GM18907 (cell line): ENCODE measurements at regions not wholly inside any gene's neighbourhood (a gene's known extent, or its start where the extent isn't known, plus 50 kb on each side); places are given as distances from the start of the nearest gene placed in this dataset.

Experiments used
- ATAC-seq: cut with Tn5 transposase; IDR thresholded peaks from one replicate; pipeline ENCODE4 v1.9.1; 2021; ENCODE audit warnings: mild to moderate bottlenecking, moderate library complexity; ENCODE audit not compliant: unreplicated experiment

DNA sequence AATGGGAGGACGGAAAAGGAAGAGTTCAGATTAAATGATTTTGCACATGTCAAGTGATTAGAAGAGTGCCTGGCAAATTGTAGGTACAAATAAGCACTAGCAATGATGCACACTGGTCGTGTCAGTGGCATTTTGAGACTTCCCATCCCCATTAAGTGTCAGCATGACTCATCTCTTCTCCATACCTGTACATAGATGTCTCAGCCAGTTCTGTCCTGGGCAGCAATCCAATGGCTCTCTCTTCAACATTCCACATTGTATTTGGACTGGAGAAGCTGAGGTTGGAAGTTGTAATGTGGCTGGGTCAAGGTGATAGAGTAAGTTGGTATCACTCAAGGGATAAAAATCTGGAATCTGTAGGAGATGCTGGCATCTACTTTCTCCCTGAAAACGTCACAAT lies 742.7 kb downstream of the VRK1 start:
- no peak for ATAC-seq

DNA sequence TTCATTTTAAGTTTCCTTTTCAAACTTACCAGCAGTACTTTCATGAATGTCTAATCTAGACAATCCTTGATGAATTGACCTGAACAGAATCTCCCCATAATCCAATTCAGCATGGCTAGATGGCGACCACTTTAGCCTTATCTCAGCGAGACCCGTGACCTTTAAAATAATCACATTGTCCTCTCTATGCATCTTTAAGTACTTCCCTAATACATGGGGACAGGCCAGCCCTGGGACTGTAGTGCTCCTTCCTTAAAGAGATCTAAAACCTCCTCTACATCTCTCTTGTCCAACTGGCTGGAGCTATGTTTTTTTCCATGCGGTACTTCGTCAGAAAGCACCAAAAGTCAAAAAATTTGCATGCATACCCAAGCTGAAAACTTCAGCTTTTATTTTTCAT lies 746.0 kb downstream of the VRK1 start:
- no peak for ATAC-seq

DNA sequence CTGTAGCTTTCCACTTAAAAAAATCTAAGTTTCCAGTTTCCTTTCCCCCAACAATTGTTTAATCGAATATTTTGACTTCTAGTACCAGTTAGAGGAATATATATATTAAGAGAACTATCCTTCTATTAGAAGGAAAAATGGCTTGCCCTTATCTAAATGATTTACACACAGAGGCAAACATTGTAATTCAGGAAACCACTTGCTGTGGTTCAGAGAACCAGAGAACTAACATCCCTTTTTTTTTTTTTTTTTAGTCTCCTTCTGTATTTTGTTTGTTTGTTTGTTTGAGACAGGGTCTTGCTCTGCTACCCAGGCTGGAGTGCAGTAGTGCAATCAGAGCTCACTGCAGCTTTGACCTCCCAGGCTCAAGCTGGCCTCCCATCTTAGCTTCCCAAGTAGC lies 746.6 kb downstream of the VRK1 start:
- ATAC-seq = no peak

DNA sequence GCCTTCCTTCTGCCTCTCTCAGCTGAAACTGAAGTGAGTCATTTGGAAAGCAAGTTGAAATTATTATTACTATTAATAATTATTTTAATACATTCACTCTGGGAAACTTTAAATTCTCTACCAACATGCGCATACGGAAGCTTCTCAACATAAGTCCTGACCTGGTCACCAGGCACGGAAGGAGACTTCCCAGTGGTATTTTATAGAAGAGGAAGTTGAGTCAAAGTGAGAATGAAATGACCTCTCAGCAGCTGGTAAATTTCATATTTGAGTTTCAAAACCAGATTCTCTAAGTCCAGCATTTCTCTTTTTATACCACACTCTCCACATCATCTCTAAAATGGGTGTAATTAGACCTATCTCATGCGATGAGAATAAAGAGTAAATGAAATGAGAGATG lies 747.4 kb downstream of the VRK1 start:
- ATAC-seq = no peak

DNA sequence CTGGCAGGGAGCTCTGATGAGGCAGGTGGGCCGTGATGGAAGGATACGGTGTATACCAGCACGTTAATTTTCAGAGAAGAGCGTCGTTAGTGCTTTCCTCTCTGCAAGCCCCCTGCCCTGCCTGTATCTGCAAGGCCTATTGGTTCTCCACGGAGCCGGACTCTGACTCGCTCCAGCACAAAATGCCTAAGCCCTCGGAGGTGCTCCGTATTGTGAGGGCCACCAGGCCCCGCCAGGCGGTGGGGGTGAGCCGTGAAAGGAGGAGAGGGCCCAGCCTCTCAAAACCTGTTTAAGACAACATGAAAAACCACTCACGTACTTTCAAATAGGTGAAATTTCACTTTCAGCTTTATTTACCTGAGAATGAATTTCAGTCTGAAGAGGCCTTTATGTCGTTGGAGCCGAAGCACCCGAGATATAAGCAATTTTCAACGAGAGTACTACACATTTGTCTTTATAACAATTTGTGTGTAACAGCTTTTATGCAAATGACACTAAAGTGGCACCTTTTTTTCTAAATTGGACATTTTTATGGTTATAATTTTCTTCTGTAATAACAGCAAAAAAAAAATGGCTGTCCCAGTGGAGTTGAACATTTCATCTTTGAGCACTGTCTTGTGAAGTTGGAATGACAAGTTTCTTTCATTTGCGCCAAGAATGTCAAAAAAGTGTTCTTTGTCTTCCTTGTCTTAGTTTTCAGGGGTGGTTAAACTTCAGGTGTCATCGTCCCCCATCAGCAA lies 749.5 kb downstream of the VRK1 start:
- no peak for ATAC-seq

DNA sequence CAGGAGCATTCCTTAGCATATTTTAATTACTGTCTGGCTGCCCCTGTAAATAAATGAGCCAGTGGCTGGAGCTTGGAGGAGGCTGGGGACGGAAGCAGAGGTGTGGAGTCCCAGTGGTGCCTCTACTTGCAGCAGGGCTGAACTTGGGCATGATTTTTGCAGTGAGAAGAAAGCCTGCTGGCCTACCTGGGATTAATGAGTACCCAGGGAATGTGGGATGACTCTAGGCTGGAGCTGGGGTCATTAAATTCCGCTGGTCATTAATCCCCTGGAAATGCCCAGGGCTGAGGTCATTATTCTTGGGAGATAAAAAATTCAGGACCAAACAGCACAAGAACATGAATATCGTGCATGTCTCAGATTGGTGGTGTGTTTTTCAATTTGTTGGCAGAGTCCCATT lies 753.3 kb downstream of the VRK1 start:
- no peak for ATAC-seq

DNA sequence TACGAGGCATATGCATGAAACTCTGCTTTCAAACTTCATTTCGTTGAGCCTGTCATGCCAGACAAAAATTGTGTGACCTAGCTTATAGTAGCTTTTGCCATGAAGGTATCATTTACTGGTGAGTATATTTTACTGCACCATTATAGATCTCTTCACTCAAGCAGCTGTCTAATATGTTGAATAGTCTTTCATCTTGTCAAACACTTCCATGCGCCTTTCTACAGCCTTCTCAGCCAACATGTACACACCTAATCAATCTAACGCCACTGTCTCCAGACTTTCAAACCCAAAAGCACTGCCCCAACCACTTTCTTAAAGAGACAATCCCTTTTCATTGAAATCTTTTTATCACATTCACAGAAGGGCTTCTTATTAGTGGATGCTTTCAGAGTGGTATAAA lies 757.4 kb downstream of the VRK1 start:
- ATAC-seq = no peak

DNA sequence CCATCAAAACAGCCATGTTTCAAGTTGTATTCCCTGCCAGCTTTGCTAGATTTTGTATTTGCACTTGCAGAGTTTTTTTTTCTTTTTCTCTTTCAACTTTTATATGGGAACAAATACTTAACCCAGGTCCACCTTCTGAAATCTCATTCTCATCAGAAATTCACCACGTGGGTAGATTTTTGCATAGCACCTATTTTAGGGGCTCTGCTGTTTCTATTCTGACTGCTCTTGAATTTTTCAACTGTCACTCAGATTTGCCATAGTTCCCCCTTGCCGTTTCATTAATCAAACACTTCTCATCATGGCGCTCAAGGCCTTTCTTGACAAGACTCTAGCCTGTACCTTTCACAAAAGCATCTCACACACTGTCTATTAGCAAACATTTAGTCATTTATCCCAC lies 767.2 kb downstream of the VRK1 start:
- no peak for ATAC-seq

DNA sequence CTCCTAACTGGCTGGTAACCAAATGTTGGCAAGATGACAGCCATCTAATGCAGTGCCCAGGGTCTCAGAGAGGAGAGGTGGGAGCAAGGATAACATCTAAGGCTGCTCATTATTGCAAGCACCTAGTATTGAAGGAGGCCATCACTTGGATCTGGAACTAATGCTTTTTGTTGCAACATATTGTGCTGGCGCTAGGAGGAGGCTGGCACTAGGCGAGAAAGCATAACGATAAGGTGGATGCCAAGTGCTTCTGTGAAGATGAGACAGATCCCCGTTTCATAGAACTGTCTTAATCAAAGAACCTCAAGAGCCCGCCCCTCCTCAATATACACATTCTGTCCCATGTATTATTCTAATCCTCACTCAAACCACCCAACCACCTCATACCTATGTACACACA lies 774.0 kb downstream of the VRK1 start:
- no peak for ATAC-seq

DNA sequence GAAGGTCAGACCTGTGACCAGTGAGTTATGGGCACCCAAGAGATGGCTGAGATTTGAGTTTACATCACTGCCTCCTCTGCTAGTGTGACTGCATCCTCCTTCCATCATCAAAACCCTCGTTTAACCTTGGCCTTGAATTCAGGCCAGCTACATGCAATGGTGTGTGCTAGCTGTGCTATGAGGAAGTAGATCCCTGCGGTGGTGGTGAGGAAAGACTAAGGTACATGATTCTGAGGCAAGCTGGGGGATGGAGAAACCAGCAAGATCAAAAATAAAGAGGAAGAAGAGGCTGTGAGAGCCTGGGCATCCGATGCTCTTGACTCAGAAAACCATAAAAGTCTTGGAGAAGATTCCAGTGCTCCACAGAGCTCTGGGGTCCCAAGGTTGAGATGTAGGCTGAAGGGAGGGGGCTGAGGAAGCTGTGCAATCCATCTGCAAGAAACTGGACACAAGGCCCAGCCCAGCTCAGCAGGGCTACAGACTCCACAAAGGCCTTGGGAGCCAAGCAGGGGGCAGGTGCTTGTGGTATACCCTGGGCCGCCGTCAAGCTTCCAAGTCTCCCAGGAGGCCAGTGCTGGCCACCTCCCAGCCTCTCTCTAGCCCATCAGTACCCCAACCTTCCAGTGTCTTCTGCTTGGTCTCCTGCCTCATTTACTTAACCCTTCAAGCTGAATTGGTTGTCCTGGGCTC lies 774.8 kb downstream of the VRK1 start:
- no peak for ATAC-seq

DNA sequence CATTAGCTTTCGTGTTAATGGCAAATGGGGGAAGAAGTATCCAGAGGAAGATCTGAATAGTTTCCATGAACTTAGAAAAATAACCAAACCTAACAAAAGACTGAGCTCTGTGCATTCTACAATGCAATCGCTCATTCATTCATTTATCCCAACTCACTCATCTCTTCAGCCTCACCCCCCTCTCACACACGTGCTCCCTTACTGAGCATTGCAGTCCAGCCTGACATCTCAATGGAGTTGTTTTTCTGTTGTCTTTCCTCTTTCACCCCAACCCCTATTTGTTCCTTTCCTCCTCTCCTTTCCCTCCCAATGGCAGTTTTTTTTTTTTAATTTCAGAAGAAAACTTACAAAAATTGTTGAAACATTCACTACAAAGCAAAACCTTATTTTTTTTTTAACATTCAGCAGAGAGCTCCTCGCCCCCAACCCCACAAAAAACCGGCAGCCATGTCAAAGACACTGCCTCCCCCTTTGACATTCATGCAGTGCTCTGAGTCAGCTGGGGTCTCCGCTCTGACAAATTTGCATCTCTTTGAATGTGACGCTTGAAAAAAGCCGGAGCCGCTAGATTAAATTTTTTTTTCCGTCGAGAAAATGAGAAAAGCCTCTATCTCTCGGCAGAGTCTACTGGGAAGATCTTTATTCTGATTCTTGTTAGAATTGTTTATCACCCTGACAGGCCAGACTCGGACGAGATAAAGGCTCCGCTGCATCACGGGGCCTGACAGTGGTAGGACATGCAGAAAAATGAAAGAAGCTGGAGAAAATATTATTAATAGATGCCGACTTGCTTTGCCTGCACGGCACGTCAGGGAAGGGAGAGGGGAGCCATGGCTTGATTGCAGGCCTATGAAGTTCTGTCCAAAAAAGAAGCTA lies 775.6 kb downstream of the VRK1 start:
- no peak for ATAC-seq

DNA sequence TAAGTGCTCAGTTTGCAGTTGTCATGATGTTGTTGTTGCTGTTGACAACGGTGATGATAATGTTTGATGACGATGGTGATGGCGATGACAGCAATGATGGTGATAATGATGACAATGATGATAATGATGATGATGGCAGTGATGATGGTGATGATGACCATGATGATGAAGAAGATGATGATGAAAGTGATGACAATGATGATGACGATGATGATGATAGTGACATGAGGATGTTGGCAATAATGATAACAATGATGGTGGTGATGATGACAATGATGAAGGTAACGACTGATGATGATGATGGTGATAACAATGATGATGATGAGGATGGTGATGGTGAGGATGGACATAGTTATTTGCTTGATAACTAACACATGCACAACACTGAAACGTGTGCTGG lies 778.5 kb downstream of the VRK1 start:
- ATAC-seq = no peak

DNA sequence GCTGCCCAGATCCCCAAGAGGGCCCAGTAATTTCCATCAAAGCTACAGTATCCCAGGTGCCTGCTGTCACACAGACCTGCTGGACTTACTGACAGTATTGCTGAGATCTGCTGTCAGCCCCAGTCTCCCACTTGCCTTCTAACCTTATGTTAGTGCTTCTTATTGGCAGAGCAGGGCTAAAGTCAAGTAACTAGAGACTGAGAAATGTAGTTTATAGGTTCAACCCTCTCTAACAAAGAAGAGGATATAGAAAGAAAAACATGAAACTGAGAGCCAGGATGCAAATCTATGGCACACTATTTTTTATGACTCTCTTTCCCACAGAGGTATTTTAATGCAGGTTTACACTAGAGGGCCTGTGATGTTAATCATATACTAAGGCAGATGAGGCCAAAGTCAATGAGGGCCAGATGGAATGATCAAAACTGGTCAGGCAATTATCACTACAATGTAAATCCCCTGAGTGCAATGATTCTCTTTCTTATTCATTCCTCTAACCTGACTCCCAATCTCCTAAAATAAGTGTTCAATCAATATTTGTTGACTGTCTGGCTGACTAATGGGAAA lies 781.9 kb downstream of the VRK1 start:
- ATAC-seq = no peak

DNA sequence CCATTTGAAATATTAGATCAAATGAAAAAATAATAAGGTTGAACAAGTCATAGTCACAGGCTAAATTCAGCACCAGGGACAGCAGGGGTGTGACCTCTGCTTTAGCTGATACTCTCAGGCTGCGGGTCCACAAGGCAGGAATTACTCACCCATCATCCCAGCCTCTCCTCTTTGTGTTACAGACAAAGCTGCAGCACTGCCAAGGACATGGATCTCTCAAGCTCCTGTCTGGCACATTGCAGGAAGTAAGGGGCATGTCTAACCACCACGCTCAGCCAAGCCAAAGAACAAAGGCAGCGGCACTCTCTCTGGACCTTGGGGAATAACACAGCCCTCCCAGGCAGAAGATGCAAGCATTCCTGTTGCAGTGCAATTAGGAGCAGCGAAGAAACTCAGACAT lies 783.8 kb downstream of the VRK1 start:
- ATAC-seq = no peak

DNA sequence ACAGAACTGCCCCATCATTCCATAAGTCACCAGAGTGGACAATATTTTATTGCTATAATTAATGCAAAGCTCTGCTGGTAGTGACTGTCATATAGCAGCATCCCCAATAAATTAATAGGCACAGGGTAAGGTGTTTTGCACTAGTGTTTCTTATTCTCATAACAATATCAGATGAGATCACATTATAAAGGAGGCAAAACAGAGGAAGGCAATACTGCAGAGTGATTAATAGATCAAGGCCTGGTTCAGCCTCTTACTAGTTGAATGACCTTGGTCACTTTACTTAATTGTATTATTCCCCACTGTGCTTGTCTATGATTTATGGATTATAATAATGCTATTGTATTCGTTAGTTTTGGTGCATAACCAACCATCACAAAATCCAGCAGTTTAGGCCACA lies 784.8 kb downstream of the VRK1 start:
- no peak for ATAC-seq

DNA sequence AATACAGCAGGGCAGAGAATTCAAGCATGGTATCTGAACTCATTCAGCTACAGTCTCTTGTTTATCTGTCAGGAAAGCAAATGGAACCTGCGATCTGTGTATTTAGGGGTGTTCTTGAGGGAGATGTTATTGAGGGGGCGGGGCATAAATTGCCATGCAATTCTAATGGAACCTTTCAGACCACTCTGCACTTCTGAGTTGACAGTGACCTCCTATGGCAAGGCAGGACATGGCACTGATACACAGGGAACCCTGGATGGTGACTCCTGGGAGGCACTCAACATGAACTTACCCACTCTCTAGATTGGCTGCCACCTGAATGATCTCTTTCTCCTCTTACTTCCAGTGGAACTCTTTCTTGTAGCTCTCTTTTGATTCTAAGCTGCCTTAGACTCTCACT lies 787.3 kb downstream of the VRK1 start:
- ATAC-seq = no peak

DNA sequence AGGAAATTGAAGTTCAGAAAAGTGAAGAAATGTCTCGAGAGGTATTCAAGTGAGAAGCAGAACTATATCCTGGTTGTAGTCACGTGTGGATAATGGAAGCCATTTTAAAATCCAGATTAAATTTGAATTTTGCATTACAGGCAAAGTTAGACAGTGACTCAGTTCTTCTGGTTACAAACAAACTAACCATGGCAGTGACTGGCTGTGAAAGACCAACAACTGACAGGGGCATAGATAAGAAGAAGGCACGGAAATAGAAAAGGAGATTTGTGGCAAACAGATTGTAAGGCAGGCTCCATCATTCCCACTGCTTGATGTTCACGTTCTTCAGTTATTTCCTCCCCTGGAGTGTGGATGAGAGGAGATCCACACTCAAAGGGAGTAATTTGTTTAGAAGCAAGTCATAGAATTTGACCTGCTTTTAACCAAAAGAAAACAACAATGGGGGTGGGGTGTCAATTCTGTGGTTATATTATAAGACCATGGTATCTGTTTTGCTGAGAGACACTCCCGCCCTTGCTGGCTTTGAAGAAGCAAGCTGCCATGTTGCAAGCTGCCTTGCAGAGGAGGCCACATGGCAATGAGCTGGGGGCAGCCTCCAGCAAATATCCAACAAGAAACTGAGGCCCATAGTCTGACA lies 795.3 kb downstream of the VRK1 start:
- ATAC-seq = no peak

DNA sequence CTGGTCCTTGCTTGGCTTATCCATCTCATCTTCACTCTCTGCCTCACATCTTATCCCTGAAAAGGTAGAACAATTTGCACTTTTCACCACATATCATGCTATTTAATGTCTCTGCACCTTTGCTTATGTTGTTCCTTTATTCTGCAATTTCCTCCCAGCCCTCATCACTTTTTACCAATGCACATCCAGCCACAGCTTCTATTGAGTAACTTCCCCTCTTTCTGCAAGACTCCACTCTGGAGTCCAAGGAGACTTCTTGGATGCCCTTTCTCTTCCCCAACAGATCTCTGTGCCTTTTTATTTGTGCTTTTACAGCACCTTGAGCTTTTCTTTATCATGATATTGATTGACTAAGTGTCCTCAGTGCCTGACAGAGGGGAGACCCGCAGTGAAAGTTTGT lies 797.1 kb downstream of the VRK1 start:
- ATAC-seq = no peak

DNA sequence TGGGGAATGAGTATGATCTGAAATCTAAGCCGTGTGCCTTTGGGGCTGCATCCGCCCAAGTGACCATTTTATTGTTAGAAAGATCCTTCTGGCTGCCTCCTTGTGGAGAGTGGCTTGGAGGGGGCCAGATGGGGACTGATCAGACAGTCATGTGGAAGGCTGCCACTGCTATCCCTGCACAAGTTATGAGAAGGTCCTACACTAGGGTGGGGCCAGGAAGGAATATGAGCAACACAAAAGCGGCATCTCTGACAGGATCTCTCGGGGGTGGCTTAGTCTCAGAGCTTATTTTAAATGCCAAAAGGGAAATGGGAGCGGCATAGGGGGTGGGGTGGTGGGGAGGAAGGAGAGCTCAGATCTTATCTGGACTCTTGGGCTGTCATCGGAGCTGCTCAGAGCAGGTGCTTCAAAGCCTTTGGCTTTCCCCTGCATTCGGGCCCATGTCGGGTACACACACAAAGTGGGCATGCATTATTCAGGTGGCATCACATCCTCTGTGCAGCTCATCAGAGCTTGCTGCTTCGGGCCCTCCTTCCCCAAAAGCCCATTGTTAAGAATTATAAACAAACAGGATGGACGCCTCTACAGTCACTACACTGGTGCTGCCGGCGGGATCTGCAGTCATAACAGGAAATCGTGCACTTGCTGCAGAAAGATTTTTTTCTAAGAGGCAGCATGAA lies 805.4 kb downstream of the VRK1 start:
- ATAC-seq = no peak

DNA sequence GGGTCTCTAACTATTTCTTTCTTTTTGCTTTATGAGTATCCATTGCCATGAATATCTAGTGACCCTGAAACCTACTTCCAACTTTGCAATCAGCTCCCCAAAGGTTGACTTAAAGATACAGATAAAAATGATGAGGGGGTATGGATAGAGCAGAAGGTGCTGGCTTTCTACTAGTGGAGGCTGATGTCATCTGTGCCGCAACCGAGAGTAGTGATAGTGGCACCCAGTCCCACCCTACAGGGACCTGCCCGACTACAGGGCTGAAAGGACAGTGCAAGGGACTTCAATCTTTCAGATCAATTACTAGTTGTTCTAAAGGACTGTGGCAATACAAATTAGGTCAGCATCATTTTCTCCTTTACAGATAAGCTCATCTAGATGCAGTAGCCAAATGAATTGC lies 806.0 kb downstream of the VRK1 start:
- no peak for ATAC-seq

DNA sequence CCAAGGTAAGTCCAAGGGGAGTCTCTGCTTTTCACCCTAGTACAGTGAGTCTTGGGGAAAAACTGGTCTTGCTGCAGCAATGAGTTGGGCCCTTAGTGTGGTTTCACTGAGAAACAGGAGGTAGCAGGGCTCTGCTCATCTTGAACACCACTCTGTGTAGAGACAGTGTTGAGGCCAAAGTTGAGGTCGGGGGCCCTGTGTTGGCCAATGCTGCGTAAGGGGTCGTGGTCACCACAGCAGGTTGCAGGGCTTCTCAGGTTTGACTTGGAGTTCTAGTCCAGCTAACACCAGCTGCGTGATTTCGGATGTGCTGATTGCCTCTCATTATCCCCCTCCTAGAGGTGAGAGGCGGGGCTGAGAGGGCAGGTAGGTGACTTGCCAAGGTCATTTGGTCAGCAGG lies 807.5 kb downstream of the VRK1 start:
- no peak for ATAC-seq
